ENCODE measurements at regions not wholly inside any gene's neighbourhood (a gene's known extent, or its start where the extent isn't known, plus 50 kb on each side); places are given as distances from the start of the nearest gene placed in this dataset.

- H3K4me2 ChIP-seq, result no peak overlapping the region
- BruUV-seq (replicated peaks), result no TSS peak
- no peaks in the 10 kb centered on the region for H3K36me3 ChIP-seq (ENCODE audit: low read depth)
- H3K27me3 ChIP-seq (ENCODE audit: insufficient read depth, low read depth), result peaks cover 75% of the 10 kb centered on the region
- ChIA-PET POLR2A (ENCODE audit: unreplicated experiment) (no interaction called here), CTCF (no interaction called here)
- 0 out of 2 replicates have a peak, but pooled peaks cover 2% of the 10 kb centered on the region for H4K20me1 ChIP-seq (ENCODE audit: insufficient read depth)
- no peak overlapping the region for H2AFZ ChIP-seq
- peak in 1 of 2 experiments; percentile 1 for DNase-seq
- no peaks in the 10 kb centered on the region for H3F3A ChIP-seq (ENCODE audit: insufficient read depth, low read depth)
- H3K9me3 ChIP-seq (ENCODE audit: insufficient read depth, low read depth), result no peaks in the 10 kb centered on the region
- H3K4me3 ChIP-seq, result no peak overlapping the region
- intact Hi-C loops (cut with micrococcal nuclease; ENCODE audit: unreplicated experiment), result no loop called here
- no peaks in the 10 kb centered on the region for H3K79me2 ChIP-seq (ENCODE audit: low read depth)
- no peaks in the 10 kb centered on the region for H3K9me2 ChIP-seq (ENCODE audit: insufficient read depth)
- no peak overlapping the region for H3K27ac ChIP-seq
- no peaks in the 10 kb centered on the region for H3K4me1 ChIP-seq (replicated peaks; ENCODE audit: insufficient read depth)
- TF ChIP-seq EZH2 (IDR thresholded peaks at IDR 0.05; ENCODE audit: low read depth), result no peak
- TF ChIP-seq CTCF (conservative IDR thresholded peaks at IDR 0.05), result no peak
Observed at GRCh38 chr13:112143046-112143752, 76.2 kb downstream of the SOX1 start.

- Histone ChIP-seq H3K4me3 (no peak overlapping the region), H3K9me2 (ENCODE audit: insufficient read depth) (no peaks in the 10 kb centered on the region), H2AFZ (no peak overlapping the region), H3K27ac (no peak overlapping the region), H3K4me1 (replicated peaks; ENCODE audit: insufficient read depth) (no peaks in the 10 kb centered on the region), H3F3A (ENCODE audit: insufficient read depth, low read depth) (no peaks in the 10 kb centered on the region), H3K27me3 (ENCODE audit: insufficient read depth, low read depth) (peaks cover 67% of the 10 kb centered on the region), H3K36me3 (ENCODE audit: low read depth) (no peaks in the 10 kb centered on the region), H3K4me2 (no peak overlapping the region), H3K9me3 (ENCODE audit: insufficient read depth, low read depth) (no peaks in the 10 kb centered on the region), H4K20me1 (ENCODE audit: insufficient read depth) (no peaks in the 10 kb centered on the region), H3K79me2 (ENCODE audit: low read depth) (no peaks in the 10 kb centered on the region)
- ChIA-PET CTCF (no interaction called here), POLR2A (ENCODE audit: unreplicated experiment) (no interaction called here)
- BruUV-seq (replicated peaks), result no TSS peak
- no peak for TF ChIP-seq CTCF (conservative IDR thresholded peaks at IDR 0.05)
- no peak for TF ChIP-seq EZH2 (IDR thresholded peaks at IDR 0.05; ENCODE audit: low read depth)
- DNase-seq, result no peak
- intact Hi-C loops (cut with micrococcal nuclease; ENCODE audit: unreplicated experiment), result no loop called here
Observed at GRCh38 chr13:112143753-112144615, 77.0 kb downstream of the SOX1 start.

- BruUV-seq (replicated peaks), result no TSS peak
- H3F3A ChIP-seq (ENCODE audit: insufficient read depth, low read depth), result no peaks in the 10 kb centered on the region
- H3K4me3 ChIP-seq, result no peak overlapping the region
- DNase-seq, result peak in 1 of 2 experiments; percentile 1
- no peak for TF ChIP-seq EZH2 (IDR thresholded peaks at IDR 0.05; ENCODE audit: low read depth)
- TF ChIP-seq CTCF (conservative IDR thresholded peaks at IDR 0.05), result no peak
- CTCF ChIA-PET, result no interaction called here
- H3K9me2 ChIP-seq (ENCODE audit: insufficient read depth), result no peaks in the 10 kb centered on the region
- H3K79me2 ChIP-seq (ENCODE audit: low read depth), result no peaks in the 10 kb centered on the region
- H3K27me3 ChIP-seq (ENCODE audit: insufficient read depth, low read depth), result peaks cover 62% of the 10 kb centered on the region
- intact Hi-C loops (cut with micrococcal nuclease; ENCODE audit: unreplicated experiment), result no loop called here
- POLR2A ChIA-PET (ENCODE audit: unreplicated experiment), result no interaction called here
- H3K9me3 ChIP-seq (ENCODE audit: insufficient read depth, low read depth), result no peaks in the 10 kb centered on the region
- no peak overlapping the region for H3K27ac ChIP-seq
- H3K4me2 ChIP-seq, result no peak overlapping the region
- H3K4me1 ChIP-seq (replicated peaks; ENCODE audit: insufficient read depth), result no peaks in the 10 kb centered on the region
- no peak overlapping the region for H2AFZ ChIP-seq
- no peaks in the 10 kb centered on the region for H4K20me1 ChIP-seq (ENCODE audit: insufficient read depth)
- H3K36me3 ChIP-seq (ENCODE audit: low read depth), result no peaks in the 10 kb centered on the region
Observed at GRCh38 chr13:112144616-112145550, 77.9 kb downstream of the SOX1 start.

Data from PC-9 (cell line).